ENCODE measurements at regions not wholly inside any gene's neighbourhood (a gene's known extent, or its start where the extent isn't known, plus 50 kb on each side); places are given as distances from the start of the nearest gene placed in this dataset.

DNA sequence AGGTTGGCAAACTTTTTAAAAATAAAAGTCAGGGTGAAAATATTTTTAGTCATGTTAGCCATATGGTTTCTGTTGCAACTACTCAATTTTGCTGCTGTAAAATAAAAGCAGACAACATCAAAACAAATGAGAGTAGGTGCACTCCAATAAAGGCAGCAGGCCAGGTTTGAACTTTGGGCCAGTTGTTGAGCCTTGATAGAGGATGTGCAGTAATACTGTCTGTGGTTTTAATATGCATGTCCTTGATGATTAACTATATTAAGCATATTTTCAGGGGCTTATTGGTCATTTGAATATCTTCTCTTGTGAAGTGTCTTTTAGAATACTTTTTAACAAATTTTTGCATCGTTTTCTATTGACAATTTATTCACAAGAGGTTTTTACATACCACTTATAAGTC is 1399.9 kb upstream of the B3GALT2 start:
- Histone ChIP-seq H4K20me1 (replicated peaks; ENCODE audit: control insufficient read depth, insufficient read depth, low read length) (no peaks in the 10 kb centered on the region), H3K36me3 (ENCODE audit: control insufficient read depth, insufficient read depth, low read length) (no peaks in the 10 kb centered on the region), H3K27me3 (ENCODE audit: control insufficient read depth in 2 of 2, insufficient read depth in 2 of 2, low read length in 2 of 2) (no peaks in the 10 kb centered on the region), H3K79me2 (ENCODE audit: control insufficient read depth, insufficient read depth, low read length) (no peaks in the 10 kb centered on the region), H3K27ac (ENCODE audit: extremely low read depth, low read depth, low read length) (no peak overlapping the region), H3K9me1 (ENCODE audit: control insufficient read depth, insufficient read depth, low read length) (no peaks in the 10 kb centered on the region), H3K4me1 (replicated peaks in 1 of 2; ENCODE audit: control insufficient read depth in 2 of 2, insufficient read depth in 2 of 2, low read length in 2 of 2) (no peaks in the 10 kb centered on the region), H3K9me3 (replicated peaks; ENCODE audit: control insufficient read depth, insufficient read depth, low read depth, low read length) (no peaks in the 10 kb centered on the region), H3K9ac (ENCODE audit: insufficient read depth in 1 of 2, low read depth in 2 of 2, low read length in 2 of 2) (no peak overlapping the region), H2AFZ (ENCODE audit: low read depth, low read length) (no peak overlapping the region), H3K4me3 (no peak overlapping the region), H3K4me2 (ENCODE audit: insufficient read depth, low read length) (no peak overlapping the region)
- no peak for FAIRE-seq
- ATAC-seq, result no peak
- TF ChIP-seq ILF3 (IDR thresholded peaks at IDR 0.05; ENCODE audit: borderline replicate concordance) (no peak), GTF2A2 (tag; IDR thresholded peaks at IDR 0.05) (no peak), ZNF140 (CRISPR knock-in tag; IDR thresholded peaks at IDR 0.05) (no peak)
- TF ChIP-seq, protein P1, sequence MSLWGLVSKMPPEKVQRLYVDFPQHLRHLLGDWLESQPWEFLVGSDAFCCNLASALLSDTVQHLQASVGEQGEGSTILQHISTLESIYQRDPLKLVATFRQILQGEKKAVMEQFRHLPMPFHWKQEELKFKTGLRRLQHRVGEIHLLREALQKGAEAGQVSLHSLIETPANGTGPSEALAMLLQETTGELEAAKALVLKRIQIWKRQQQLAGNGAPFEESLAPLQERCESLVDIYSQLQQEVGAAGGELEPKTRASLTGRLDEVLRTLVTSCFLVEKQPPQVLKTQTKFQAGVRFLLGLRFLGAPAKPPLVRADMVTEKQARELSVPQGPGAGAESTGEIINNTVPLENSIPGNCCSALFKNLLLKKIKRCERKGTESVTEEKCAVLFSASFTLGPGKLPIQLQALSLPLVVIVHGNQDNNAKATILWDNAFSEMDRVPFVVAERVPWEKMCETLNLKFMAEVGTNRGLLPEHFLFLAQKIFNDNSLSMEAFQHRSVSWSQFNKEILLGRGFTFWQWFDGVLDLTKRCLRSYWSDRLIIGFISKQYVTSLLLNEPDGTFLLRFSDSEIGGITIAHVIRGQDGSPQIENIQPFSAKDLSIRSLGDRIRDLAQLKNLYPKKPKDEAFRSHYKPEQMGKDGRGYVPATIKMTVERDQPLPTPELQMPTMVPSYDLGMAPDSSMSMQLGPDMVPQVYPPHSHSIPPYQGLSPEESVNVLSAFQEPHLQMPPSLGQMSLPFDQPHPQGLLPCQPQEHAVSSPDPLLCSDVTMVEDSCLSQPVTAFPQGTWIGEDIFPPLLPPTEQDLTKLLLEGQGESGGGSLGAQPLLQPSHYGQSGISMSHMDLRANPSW (CRISPR knock-in tag; IDR thresholded peaks at IDR 0.05), result no peak
- WGBS (ENCODE audit: insufficient coverage, low coverage, missing lambda C conversion rate), result 0% methylated on average over 1 of the region's 1 CpG
- BruUV-seq (replicated peaks), result no TSS peak
- no peak for DNase-seq (ENCODE audit: extremely low read depth in 1 of 4, low spot score in 3 of 4)
- intact Hi-C loops (cut with micrococcal nuclease) (no loop called here), in situ Hi-C loops (cut with MboI) (no loop called here)
- POLR2A ChIA-PET, result no interaction called here
- CTCF ChIA-PET (ENCODE audit: low intra/inter-chr PET ratio), result no interaction called here

DNA sequence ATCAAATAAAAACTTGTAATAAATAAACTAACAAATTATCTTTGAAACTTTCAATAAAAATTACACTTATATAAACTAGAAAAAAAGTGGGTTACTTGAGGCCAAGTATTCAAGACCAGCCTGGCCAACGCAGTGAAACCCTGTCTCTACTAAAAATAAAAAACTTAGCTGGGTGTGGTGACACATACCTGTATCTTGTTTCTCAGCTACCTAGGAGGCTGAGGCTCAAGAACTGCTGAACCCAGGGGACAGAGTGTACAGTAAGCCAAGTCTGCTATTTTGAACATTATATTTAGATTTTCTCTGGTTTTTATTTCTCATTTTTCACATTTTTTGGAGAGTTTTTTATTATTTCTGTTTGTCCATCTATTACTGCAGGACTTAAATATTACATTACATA is 1397.6 kb upstream of the B3GALT2 start:
- POLR2A ChIA-PET, result no interaction called here
- Histone ChIP-seq H3K4me3 (no peak overlapping the region), H3K4me1 (replicated peaks in 1 of 2; ENCODE audit: control insufficient read depth in 2 of 2, insufficient read depth in 2 of 2, low read length in 2 of 2) (no peaks in the 10 kb centered on the region), H3K9me3 (replicated peaks; ENCODE audit: control insufficient read depth, insufficient read depth, low read depth, low read length) (no peaks in the 10 kb centered on the region), H3K9ac (ENCODE audit: insufficient read depth in 1 of 2, low read depth in 2 of 2, low read length in 2 of 2) (no peak overlapping the region), H3K9me1 (ENCODE audit: control insufficient read depth, insufficient read depth, low read length) (no peaks in the 10 kb centered on the region), H3K4me2 (ENCODE audit: insufficient read depth, low read length) (no peak overlapping the region), H4K20me1 (replicated peaks; ENCODE audit: control insufficient read depth, insufficient read depth, low read length) (no peaks in the 10 kb centered on the region), H3K27ac (ENCODE audit: extremely low read depth, low read depth, low read length) (no peak overlapping the region), H3K27me3 (ENCODE audit: control insufficient read depth in 2 of 2, insufficient read depth in 2 of 2, low read length in 2 of 2) (no peaks in the 10 kb centered on the region), H3K79me2 (ENCODE audit: control insufficient read depth, insufficient read depth, low read length) (no peaks in the 10 kb centered on the region), H2AFZ (ENCODE audit: low read depth, low read length) (no peak overlapping the region), H3K36me3 (ENCODE audit: control insufficient read depth, insufficient read depth, low read length) (no peaks in the 10 kb centered on the region)
- FAIRE-seq (no peak), DNase-seq (ENCODE audit: extremely low read depth in 1 of 4, low spot score in 3 of 4) (no peak), ATAC-seq (no peak)
- WGBS (ENCODE audit: insufficient coverage, low coverage, missing lambda C conversion rate), result 0% methylated on average over 1 of the region's 1 CpG
- CTCF ChIA-PET (ENCODE audit: low intra/inter-chr PET ratio), result no interaction called here
- in situ Hi-C loops (cut with MboI) (no loop called here), intact Hi-C loops (cut with micrococcal nuclease) (no loop called here)
- BruUV-seq (replicated peaks), result no TSS peak
- TF ChIP-seq, protein P2, sequence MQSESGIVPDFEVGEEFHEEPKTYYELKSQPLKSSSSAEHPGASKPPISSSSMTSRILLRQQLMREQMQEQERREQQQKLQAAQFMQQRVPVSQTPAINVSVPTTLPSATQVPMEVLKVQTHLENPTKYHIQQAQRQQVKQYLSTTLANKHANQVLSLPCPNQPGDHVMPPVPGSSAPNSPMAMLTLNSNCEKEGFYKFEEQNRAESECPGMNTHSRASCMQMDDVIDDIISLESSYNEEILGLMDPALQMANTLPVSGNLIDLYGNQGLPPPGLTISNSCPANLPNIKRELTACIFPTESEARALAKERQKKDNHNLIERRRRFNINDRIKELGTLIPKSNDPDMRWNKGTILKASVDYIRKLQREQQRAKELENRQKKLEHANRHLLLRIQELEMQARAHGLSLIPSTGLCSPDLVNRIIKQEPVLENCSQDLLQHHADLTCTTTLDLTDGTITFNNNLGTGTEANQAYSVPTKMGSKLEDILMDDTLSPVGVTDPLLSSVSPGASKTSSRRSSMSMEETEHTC (IDR thresholded peaks at IDR 0.05), result no peak
- TF ChIP-seq, protein P3, sequence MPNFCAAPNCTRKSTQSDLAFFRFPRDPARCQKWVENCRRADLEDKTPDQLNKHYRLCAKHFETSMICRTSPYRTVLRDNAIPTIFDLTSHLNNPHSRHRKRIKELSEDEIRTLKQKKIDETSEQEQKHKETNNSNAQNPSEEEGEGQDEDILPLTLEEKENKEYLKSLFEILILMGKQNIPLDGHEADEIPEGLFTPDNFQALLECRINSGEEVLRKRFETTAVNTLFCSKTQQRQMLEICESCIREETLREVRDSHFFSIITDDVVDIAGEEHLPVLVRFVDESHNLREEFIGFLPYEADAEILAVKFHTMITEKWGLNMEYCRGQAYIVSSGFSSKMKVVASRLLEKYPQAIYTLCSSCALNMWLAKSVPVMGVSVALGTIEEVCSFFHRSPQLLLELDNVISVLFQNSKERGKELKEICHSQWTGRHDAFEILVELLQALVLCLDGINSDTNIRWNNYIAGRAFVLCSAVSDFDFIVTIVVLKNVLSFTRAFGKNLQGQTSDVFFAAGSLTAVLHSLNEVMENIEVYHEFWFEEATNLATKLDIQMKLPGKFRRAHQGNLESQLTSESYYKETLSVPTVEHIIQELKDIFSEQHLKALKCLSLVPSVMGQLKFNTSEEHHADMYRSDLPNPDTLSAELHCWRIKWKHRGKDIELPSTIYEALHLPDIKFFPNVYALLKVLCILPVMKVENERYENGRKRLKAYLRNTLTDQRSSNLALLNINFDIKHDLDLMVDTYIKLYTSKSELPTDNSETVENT (CRISPR knock-in tag; IDR thresholded peaks at IDR 0.05), result no peak
- TF ChIP-seq FUS (optimal IDR thresholded peaks at IDR 0.05; ENCODE audit: low read depth, low read length) (no peak), ZSCAN29 (IDR thresholded peaks at IDR 0.05) (no peak)
- TF ChIP-seq, protein P4, sequence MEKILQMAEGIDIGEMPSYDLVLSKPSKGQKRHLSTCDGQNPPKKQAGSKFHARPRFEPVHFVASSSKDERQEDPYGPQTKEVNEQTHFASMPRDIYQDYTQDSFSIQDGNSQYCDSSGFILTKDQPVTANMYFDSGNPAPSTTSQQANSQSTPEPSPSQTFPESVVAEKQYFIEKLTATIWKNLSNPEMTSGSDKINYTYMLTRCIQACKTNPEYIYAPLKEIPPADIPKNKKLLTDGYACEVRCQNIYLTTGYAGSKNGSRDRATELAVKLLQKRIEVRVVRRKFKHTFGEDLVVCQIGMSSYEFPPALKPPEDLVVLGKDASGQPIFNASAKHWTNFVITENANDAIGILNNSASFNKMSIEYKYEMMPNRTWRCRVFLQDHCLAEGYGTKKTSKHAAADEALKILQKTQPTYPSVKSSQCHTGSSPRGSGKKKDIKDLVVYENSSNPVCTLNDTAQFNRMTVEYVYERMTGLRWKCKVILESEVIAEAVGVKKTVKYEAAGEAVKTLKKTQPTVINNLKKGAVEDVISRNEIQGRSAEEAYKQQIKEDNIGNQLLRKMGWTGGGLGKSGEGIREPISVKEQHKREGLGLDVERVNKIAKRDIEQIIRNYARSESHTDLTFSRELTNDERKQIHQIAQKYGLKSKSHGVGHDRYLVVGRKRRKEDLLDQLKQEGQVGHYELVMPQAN (IDR thresholded peaks at IDR 0.05; ENCODE audit: borderline replicate concordance), result no peak

Data from K562 (cell line).